PC-3 (cell line): ENCODE measurements at regions not wholly inside any gene's neighbourhood (a gene's known extent, or its start where the extent isn't known, plus 50 kb on each side); places are given as distances from the start of the nearest gene placed in this dataset.
A peak's percentile ranks its signal among the peaks of the same experiment; 100 is the strongest.
"Not testable (repeated sequence)": the region's sequence is repeated elsewhere in the genome, so short reads cannot be mapped to it uniquely, and the experiment has no call there.

ENCODE experiments used
- ATAC-seq: fragments of 200-7000 bp; cut with Tn5 transposase; 2 replicates; pipeline ENCODE4 v1.9.1; 2020; ENCODE audit warnings: mild to moderate bottlenecking, moderate library complexity
- BruUV-seq: library from RNA; stranded (reverse); fragments of 400-500 nt; replicated peaks from 2 replicates; lab custom pipeline; 2021; lab: Mats Ljungman, UMichigan
- CTCF ChIA-PET: fragments of 300-600 bp; sonication (Branson Sonifier 250); formaldehyde crosslinking; loops from one replicate; lab custom pipeline; 2022; ENCODE audit warnings: antibody characterized with exemption; lab: Charles Lee
- POLR2A ChIA-PET: fragments of 300-600 bp; sonication (Branson Sonifier 250); formaldehyde crosslinking; loops from one replicate; lab custom pipeline; 2022; ENCODE audit warnings: antibody characterized with exemption; ENCODE audit not compliant: unreplicated experiment; lab: Charles Lee
- DNase-seq: peaks from one replicate; pipeline ENCODE4 v3.0.0-alpha.2; 2015
- H2AFZ ChIP-seq: fragments of 300-600 bp; sonication (generic); 2 replicates; pipeline ENCODE4 v1.6.0; 2016; ENCODE audit warnings: antibody characterized with exemption, low read length
- H3F3A ChIP-seq: fragments of 300-600 bp; sonication (generic); one replicate; pipeline ENCODE4 v1.6.0; 2017; ENCODE audit warnings: antibody characterized with exemption, low read length, control low read depth, mild to moderate bottlenecking; ENCODE audit not compliant: unreplicated experiment
- H3K27ac ChIP-seq: fragments of 300-600 bp; sonication (generic); 2 replicates; pipeline ENCODE4 v1.5.1; 2016; ENCODE audit warnings: mild to moderate bottlenecking, low read length
- H3K27me3 ChIP-seq: fragments of 300-600 bp; sonication (generic); 2 replicates; pipeline ENCODE4 v1.6.1; 2016; ENCODE audit warnings: low read length, mixed read lengths
- H3K36me3 ChIP-seq: fragments of 300-600 bp; sonication (generic); 2 replicates; pipeline ENCODE4 v1.6.1; 2016; ENCODE audit warnings: low read depth, mixed run types, low read length, mixed read lengths
- H3K4me1 ChIP-seq: fragments of 300-600 bp; sonication (generic); 2 replicates; pipeline ENCODE4 v1.5.1; 2016; ENCODE audit warnings: low read length; ENCODE audit not compliant: insufficient read depth
- H3K4me2 ChIP-seq: fragments of 300-600 bp; sonication (generic); 2 replicates; pipeline ENCODE4 v1.6.0; 2016; ENCODE audit warnings: low read length
- H3K4me3 ChIP-seq: fragments of 300-600 bp; sonication (generic); 2 replicates; pipeline ENCODE4 v1.5.1; 2016; ENCODE audit warnings: mild to moderate bottlenecking, low read length, mixed read lengths
- H3K79me2 ChIP-seq: fragments of 300-600 bp; sonication (generic); 2 replicates; pipeline ENCODE4 v1.6.1; 2017; ENCODE audit warnings: low read length, mixed read lengths
- H3K9ac ChIP-seq: fragments of 300-600 bp; sonication (generic); 2 replicates; pipeline ENCODE4 v1.6.0; 2016; ENCODE audit warnings: mild to moderate bottlenecking, low read length
- H3K9me2 ChIP-seq: fragments of 300-600 bp; sonication (generic); replicated peaks from 2 replicates; pipeline ENCODE4 v1.6.1; 2016; ENCODE audit warnings: mixed run types, low read length, mixed read lengths
- H3K9me3 ChIP-seq: fragments of 300-600 bp; sonication (generic); 2 replicates; pipeline ENCODE4 v1.6.1; 2016; ENCODE audit warnings: low read length, mixed read lengths
- H4K20me1 ChIP-seq: fragments of 300-600 bp; sonication (generic); 2 replicates; pipeline ENCODE4 v1.6.1; 2016; ENCODE audit warnings: low read length, mixed read lengths
- EZH2 ChIP-seq: fragments of 300-600 bp; sonication (generic); IDR thresholded peaks from one replicate; pipeline ENCODE4 v1.6.1; 2017; ENCODE audit warnings: antibody characterized with exemption, mild to moderate bottlenecking, low read length; ENCODE audit not compliant: unreplicated experiment
- EZH2phosphoT487 ChIP-seq: fragments of 300-600 bp; sonication (generic); IDR thresholded peaks from 2 replicates; pipeline ENCODE4 v1.6.1; 2018; ENCODE audit warnings: mild to moderate bottlenecking, antibody characterized with exemption, low read length, borderline replicate concordance
- intact Hi-C: fragments of 100-400 bp; cut with micrococcal nuclease; formaldehyde crosslinking; loops from 2 replicates; pipeline ENCODE4 v1.9.0; 2023
- TF ChIP-seq, protein P1 (sequence below): fragments of 300-600 bp; sonication (generic); conservative IDR thresholded peaks from 2 replicates; pipeline ENCODE4 v1.5.1; 2017; ENCODE audit warnings: antibody characterized with exemption, low read depth, mild to moderate bottlenecking, low read length

DNA sequence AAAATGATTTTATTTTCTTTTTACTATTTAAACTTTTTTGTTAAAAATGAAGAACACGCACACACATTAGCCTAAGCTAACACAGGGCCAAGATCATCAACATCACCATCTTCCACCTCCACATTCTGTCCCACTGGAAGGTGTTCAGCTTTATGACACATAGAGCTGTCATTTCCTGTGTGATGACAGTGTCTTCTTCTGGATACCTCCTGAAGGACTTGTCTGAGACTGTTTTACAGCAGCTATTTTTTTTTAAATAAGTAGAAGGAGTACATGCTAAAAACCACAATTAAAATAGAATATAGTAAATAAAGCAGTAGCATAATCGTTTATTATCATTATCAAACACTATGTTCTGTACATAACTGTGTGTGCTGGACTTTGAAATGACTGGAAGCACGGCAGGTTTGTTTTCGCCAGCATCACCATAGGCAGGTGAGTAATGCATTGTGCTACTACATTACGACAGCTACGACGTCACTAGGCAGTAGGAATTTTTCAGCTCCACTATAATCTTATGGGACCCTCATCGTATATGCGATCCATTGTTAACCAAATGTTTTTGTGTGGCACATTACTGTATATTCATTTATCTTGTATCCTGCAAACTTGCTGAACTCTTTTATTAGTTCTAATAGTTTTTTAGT is 72.8 kb downstream of the KLF15 start:
- TF ChIP-seq EZH2phosphoT487 = no peak
- TF ChIP-seq, protein P1, sequence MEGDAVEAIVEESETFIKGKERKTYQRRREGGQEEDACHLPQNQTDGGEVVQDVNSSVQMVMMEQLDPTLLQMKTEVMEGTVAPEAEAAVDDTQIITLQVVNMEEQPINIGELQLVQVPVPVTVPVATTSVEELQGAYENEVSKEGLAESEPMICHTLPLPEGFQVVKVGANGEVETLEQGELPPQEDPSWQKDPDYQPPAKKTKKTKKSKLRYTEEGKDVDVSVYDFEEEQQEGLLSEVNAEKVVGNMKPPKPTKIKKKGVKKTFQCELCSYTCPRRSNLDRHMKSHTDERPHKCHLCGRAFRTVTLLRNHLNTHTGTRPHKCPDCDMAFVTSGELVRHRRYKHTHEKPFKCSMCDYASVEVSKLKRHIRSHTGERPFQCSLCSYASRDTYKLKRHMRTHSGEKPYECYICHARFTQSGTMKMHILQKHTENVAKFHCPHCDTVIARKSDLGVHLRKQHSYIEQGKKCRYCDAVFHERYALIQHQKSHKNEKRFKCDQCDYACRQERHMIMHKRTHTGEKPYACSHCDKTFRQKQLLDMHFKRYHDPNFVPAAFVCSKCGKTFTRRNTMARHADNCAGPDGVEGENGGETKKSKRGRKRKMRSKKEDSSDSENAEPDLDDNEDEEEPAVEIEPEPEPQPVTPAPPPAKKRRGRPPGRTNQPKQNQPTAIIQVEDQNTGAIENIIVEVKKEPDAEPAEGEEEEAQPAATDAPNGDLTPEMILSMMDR = no peak
- TF ChIP-seq EZH2 = no peak
- ATAC-seq (peak; percentile 73), DNase-seq (peak; percentile 71)
- intact Hi-C loops = no loop called here
- ChIA-PET CTCF (no interaction called here), POLR2A (no interaction called here)
- Histone ChIP-seq H3K4me1 (no peaks in the 10 kb centered on the region), H3K9me2 (no peaks in the 10 kb centered on the region), H3K4me3 (no peak overlapping the region), H3K79me2 (no peaks in the 10 kb centered on the region), H3F3A (no peaks in the 10 kb centered on the region), H3K9me3 (no peaks in the 10 kb centered on the region), H3K36me3 (no peaks in the 10 kb centered on the region), H3K27ac (no peak overlapping the region), H2AFZ (peak overlapping the region; percentile 46; the same call in 1 of the 2 replicates), H3K9ac (no peak overlapping the region), H3K27me3 (no peaks in the 10 kb centered on the region), H4K20me1 (no peaks in the 10 kb centered on the region), H3K4me2 (peak overlapping the region; percentile 23; the same call in 1 of the 2 replicates)
- no TSS peak for BruUV-seq

GRCh38 chr3:126283651-126284050 is 73.6 kb downstream of the KLF15 start:
- H3K27me3 ChIP-seq, H3F3A ChIP-seq, H2AFZ ChIP-seq, H3K4me3 ChIP-seq, H3K27ac ChIP-seq, ATAC-seq, H4K20me1 ChIP-seq, H3K9me2 ChIP-seq, BruUV-seq, H3K9ac ChIP-seq, DNase-seq, H3K79me2 ChIP-seq, H3K9me3 ChIP-seq, H3K4me2 ChIP-seq, H3K4me1 ChIP-seq, POLR2A ChIA-PET, intact Hi-C loops, CTCF ChIA-PET, H3K36me3 ChIP-seq: not testable (repeated sequence)

- H3K27ac ChIP-seq = no peak overlapping the region
- H2AFZ ChIP-seq = no peak overlapping the region
- ChIA-PET CTCF (no interaction called here), POLR2A (no interaction called here)
- H3K4me3 ChIP-seq = no peak overlapping the region
- H4K20me1 ChIP-seq = no peaks in the 10 kb centered on the region
- H3K9me2 ChIP-seq = no peaks in the 10 kb centered on the region
- no peaks in the 10 kb centered on the region for H3K4me1 ChIP-seq
- TF ChIP-seq EZH2phosphoT487 (no peak), EZH2 (no peak)
- TF ChIP-seq, protein P1 = no peak
- no peaks in the 10 kb centered on the region for H3K79me2 ChIP-seq
- H3K9me3 ChIP-seq = no peaks in the 10 kb centered on the region
- no peak overlapping the region for H3K4me2 ChIP-seq
- H3K27me3 ChIP-seq = no peaks in the 10 kb centered on the region
- H3F3A ChIP-seq = no peaks in the 10 kb centered on the region
- BruUV-seq = no TSS peak
- DNase-seq = no peak
- H3K9ac ChIP-seq = no peak overlapping the region
- ATAC-seq = no peak
- intact Hi-C loops = no loop called here
- H3K36me3 ChIP-seq = no peaks in the 10 kb centered on the region
These were observed 77.4 kb downstream of the KLF15 start for GRCh38 chr3:126279853-126280252.
